ENCODE measurements at regions not wholly inside any gene's neighbourhood (a gene's known extent, or its start where the extent isn't known, plus 50 kb on each side); places are given as distances from the start of the nearest gene placed in this dataset.

DNA sequence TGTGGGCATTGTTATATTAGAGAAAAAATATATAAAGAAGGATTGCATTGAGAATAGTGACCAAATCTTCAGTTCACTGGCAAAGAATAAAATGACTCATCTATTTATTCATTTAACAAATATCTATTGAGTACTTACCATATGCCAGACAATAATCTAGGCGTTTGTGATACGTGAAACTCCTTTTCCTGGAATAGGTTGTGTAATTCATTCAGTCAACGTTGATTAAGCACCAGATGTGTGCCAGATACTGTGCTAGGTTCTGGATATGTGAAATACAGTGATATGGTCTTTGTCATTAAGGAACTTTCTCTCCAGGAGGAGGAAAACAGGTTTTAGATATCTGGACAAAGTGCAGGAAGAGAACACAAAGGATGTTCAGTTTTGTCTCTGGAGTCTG lies 344.5 kb downstream of the RWDD3 start:
- Mint-ChIP-seq H3K27ac (no peak overlapping the region), H3K4me1 (no peaks in the 10 kb centered on the region), H3K36me3 (no peaks in the 10 kb centered on the region), H3K9me3 (peaks cover 0 to 15% (median 2%) of the 10 kb centered on the region in 7 donors), H3K27me3 (ENCODE audit: low read depth in 3 of 3) (peaks cover 0 to 1% (median 0%) of the 10 kb centered on the region in 3 donors), H3K4me3 (no peak overlapping the region)
- H3K79me2 ChIP-seq (ENCODE audit: insufficient read depth, low read length), result no peaks in the 10 kb centered on the region
- H3K9me3 ChIP-seq (replicated peaks in 1 of 2; ENCODE audit: control insufficient read depth in 1 of 2, insufficient read depth in 1 of 2, low read length in 2 of 2), result peaks cover 7 to 9% of the 10 kb centered on the region in 2 donors
- 83% methylated on average over 1 of the region's 3 CpGs for WGBS (ENCODE audit: insufficient coverage)
- H3K4me3 ChIP-seq (replicated peaks in 1 of 3; ENCODE audit: low read depth in 2 of 3, low read length in 3 of 3), result no peak overlapping the region
- no peak overlapping the region for H3K4me2 ChIP-seq (replicated peaks; ENCODE audit: extremely low read depth, low read length, poor library complexity, severe bottlenecking)
- intact Hi-C loops (cut with micrococcal nuclease), result no loop called here
- no peak overlapping the region for H2AFZ ChIP-seq (ENCODE audit: insufficient read depth, low read depth, low read length, poor library complexity, severe bottlenecking)
- H3K27me3 ChIP-seq (ENCODE audit: control insufficient read depth in 2 of 2, insufficient read depth in 2 of 2, low read length in 2 of 2), result no peaks in the 10 kb centered on the region
- no peak overlapping the region for H3K27ac ChIP-seq (ENCODE audit: low read depth in 1 of 2, low read length in 2 of 2)
- DNase-seq, result no peak
- H3K36me3 ChIP-seq (replicated peaks in 1 of 2; ENCODE audit: control insufficient read depth in 1 of 2, insufficient read depth in 2 of 2, low read length in 2 of 2), result no peaks in the 10 kb centered on the region
- no peaks in the 10 kb centered on the region for H3K4me1 ChIP-seq (ENCODE audit: control insufficient read depth in 1 of 2, insufficient read depth in 2 of 2, low read length in 2 of 2)
- H3K9ac ChIP-seq (ENCODE audit: insufficient read depth, low read length, poor library complexity, severe bottlenecking), result no peak overlapping the region
- TF ChIP-seq, protein P1, sequence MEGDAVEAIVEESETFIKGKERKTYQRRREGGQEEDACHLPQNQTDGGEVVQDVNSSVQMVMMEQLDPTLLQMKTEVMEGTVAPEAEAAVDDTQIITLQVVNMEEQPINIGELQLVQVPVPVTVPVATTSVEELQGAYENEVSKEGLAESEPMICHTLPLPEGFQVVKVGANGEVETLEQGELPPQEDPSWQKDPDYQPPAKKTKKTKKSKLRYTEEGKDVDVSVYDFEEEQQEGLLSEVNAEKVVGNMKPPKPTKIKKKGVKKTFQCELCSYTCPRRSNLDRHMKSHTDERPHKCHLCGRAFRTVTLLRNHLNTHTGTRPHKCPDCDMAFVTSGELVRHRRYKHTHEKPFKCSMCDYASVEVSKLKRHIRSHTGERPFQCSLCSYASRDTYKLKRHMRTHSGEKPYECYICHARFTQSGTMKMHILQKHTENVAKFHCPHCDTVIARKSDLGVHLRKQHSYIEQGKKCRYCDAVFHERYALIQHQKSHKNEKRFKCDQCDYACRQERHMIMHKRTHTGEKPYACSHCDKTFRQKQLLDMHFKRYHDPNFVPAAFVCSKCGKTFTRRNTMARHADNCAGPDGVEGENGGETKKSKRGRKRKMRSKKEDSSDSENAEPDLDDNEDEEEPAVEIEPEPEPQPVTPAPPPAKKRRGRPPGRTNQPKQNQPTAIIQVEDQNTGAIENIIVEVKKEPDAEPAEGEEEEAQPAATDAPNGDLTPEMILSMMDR (IDR thresholded peaks at IDR 0.05), result no peak
- no peaks in the 10 kb centered on the region for H4K20me1 ChIP-seq (ENCODE audit: insufficient read depth, low read length)

DNA sequence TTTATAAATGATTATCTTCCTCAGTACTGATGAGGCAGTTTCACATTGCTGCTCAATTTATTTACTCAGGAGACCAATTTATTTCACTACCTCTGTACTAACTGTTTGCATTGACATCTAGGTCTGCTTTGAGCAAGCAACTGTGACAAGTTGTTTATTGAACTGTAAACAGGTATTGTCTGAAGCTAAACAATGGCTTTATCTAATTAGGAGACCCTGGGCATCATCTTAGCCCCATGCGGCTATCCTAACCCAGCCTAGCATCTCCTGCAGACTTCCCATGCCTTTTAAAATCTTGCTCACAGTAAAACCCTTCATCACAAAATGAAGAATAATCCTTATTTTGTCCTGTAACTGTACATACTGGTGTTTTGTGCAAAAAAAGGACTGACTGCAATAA lies 348.2 kb downstream of the RWDD3 start:
- TF ChIP-seq, protein P1 (IDR thresholded peaks at IDR 0.05), result no peak

More for the DNA sequence above, 348.2 kb downstream of the RWDD3 start:
- Histone ChIP-seq H3K4me2 (replicated peaks; ENCODE audit: extremely low read depth, low read length, poor library complexity, severe bottlenecking) (no peak overlapping the region), H3K27ac (ENCODE audit: low read depth in 1 of 2, low read length in 2 of 2) (no peak overlapping the region), H3K27me3 (ENCODE audit: control insufficient read depth in 2 of 2, insufficient read depth in 2 of 2, low read length in 2 of 2) (no peaks in the 10 kb centered on the region), H3K4me3 (replicated peaks in 1 of 3; ENCODE audit: low read depth in 2 of 3, low read length in 3 of 3) (no peak overlapping the region), H4K20me1 (ENCODE audit: insufficient read depth, low read length) (no peaks in the 10 kb centered on the region), H3K36me3 (replicated peaks in 1 of 2; ENCODE audit: control insufficient read depth in 1 of 2, insufficient read depth in 2 of 2, low read length in 2 of 2) (no peaks in the 10 kb centered on the region), H3K9me3 (replicated peaks in 1 of 2; ENCODE audit: control insufficient read depth in 1 of 2, insufficient read depth in 1 of 2, low read length in 2 of 2) (peaks cover 9 to 21% of the 10 kb centered on the region in 2 donors), H3K9ac (ENCODE audit: insufficient read depth, low read length, poor library complexity, severe bottlenecking) (no peak overlapping the region), H3K79me2 (ENCODE audit: insufficient read depth, low read length) (no peaks in the 10 kb centered on the region), H3K4me1 (ENCODE audit: control insufficient read depth in 1 of 2, insufficient read depth in 2 of 2, low read length in 2 of 2) (no peaks in the 10 kb centered on the region), H2AFZ (ENCODE audit: insufficient read depth, low read depth, low read length, poor library complexity, severe bottlenecking) (no peak overlapping the region)
- DNase-seq, result no peak
- Mint-ChIP-seq H3K27ac (no peak overlapping the region), H3K4me1 (no peaks in the 10 kb centered on the region), H3K4me3 (no peak overlapping the region), H3K27me3 (ENCODE audit: low read depth in 3 of 3) (peaks cover 0 to 1% (median 0%) of the 10 kb centered on the region in 3 donors), H3K36me3 (no peaks in the 10 kb centered on the region), H3K9me3 (peaks cover 0 to 19% (median 8%) of the 10 kb centered on the region in 7 donors)
- WGBS (ENCODE audit: insufficient coverage), result no CpG with 5 or more reads among the region's 1 CpG
- intact Hi-C loops (cut with micrococcal nuclease), result no loop called here

Measured in CD14-positive monocyte (primary cell).